H1 (cell line): ENCODE measurements at regions not wholly inside any gene's neighbourhood (a gene's known extent, or its start where the extent isn't known, plus 50 kb on each side); places are given as distances from the start of the nearest gene placed in this dataset.

ENCODE experiments used
- BRCA1 ChIP-seq: IDR thresholded peaks from 2 replicates; pipeline ENCODE4 v1.6.1; 2012; ENCODE audit warnings: low read depth, low read length, improper control_type of control experiment
- CEBPB ChIP-seq: IDR thresholded peaks from 2 replicates; pipeline ENCODE4 v1.6.1; 2012; ENCODE audit warnings: low read depth, low read length
- EGR1 ChIP-seq: IDR thresholded peaks from 2 replicates; pipeline ENCODE4 v1.6.1; 2011; ENCODE audit warnings: low read depth, low read length, borderline replicate concordance
- GABPA ChIP-seq: IDR thresholded peaks from 2 replicates; pipeline ENCODE4 v1.6.1; 2011; ENCODE audit warnings: mild to moderate bottlenecking, low read length, moderate library complexity, borderline replicate concordance; ENCODE audit not compliant: insufficient read depth
- NRF1 ChIP-seq: IDR thresholded peaks from 2 replicates; pipeline ENCODE4 v1.6.1; 2011; ENCODE audit warnings: mild to moderate bottlenecking, low read depth, low read length, improper control_type of control experiment
- POLR2A ChIP-seq, 2 experiments: IDR thresholded peaks; 1 replicate in 1 of 2; 2 replicates in 1 of 2; pipeline ENCODE4 v1.6.1; 2011; ENCODE audit warnings: low read depth in 2 of 2, low read length in 2 of 2, mild to moderate bottlenecking in 2 of 2; ENCODE audit errors: control extremely low read depth in 1 of 2
- RXRA ChIP-seq: IDR thresholded peaks from 2 replicates; pipeline ENCODE4 v1.6.1; 2011; ENCODE audit warnings: low read depth, mild to moderate bottlenecking, low read length, moderate library complexity; ENCODE audit not compliant: insufficient read depth
- SIRT6 ChIP-seq: IDR thresholded peaks from one replicate; pipeline ENCODE4 v1.7.1; 2012; ENCODE audit warnings: low read length, inconsistent platforms
- SRF ChIP-seq: IDR thresholded peaks from 2 replicates; pipeline ENCODE4 v1.6.1; 2011; ENCODE audit warnings: mild to moderate bottlenecking, low read depth, low read length, moderate library complexity
- TAF7 ChIP-seq: optimal IDR thresholded peaks from 2 replicates; pipeline ENCODE3; 2011; ENCODE audit warnings: low read depth, mild to moderate bottlenecking, inconsistent platforms, low read length, moderate library complexity, borderline replicate concordance
- TF ChIP-seq, protein P1 (sequence below), 3 experiments: IDR thresholded peaks; 1 replicate in 2 of 3; 2 replicates in 1 of 3; pipeline versions ENCODE4 v1.5.1 to v1.6.1; 2011; ENCODE audit warnings: low read length in 3 of 3, mild to moderate bottlenecking in 3 of 3, inconsistent platforms in 2 of 3, low read depth in 1 of 3, moderate library complexity in 1 of 3; ENCODE audit not compliant: insufficient read depth in 1 of 3; ENCODE audit errors: control extremely low read depth in 1 of 3
- TF ChIP-seq, protein P2 (sequence below): IDR thresholded peaks from 2 replicates; pipeline ENCODE4 v1.6.1; 2012; ENCODE audit warnings: low read length, inconsistent platforms

DNA sequence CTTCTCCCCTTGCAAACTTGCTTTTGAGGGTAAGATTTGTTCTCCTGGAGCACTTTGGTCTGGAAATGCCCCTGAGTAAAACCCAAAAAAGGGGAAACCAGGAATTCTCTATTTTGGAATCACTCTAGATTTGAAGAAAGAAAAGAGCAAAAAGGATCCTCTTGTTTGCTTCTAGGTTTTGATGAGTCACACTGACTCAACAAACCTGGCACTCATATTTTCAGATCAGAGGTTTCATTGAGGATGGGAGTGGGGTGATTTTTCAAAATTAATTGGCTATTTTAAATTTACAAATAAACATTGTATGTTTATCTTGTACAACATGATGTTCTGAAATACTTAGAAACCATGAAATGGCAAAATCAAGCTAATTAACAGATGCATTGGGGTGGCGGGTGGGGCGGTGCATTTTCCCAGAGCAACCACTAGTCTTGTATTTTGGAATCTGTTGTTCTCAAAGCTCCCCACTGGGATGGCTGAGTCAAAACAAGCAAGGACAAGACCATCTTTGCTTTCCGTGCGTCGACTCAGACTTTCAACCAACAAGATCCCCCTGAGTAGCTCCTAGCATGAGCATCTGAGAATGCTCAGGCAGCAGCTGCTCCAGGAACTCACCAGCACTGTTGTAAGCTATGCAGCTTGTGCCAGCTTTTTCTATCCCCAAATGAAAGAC is 451.4 kb downstream of the WDR72 start:
- TF ChIP-seq SRF = no peak
- TF ChIP-seq, protein P1, sequence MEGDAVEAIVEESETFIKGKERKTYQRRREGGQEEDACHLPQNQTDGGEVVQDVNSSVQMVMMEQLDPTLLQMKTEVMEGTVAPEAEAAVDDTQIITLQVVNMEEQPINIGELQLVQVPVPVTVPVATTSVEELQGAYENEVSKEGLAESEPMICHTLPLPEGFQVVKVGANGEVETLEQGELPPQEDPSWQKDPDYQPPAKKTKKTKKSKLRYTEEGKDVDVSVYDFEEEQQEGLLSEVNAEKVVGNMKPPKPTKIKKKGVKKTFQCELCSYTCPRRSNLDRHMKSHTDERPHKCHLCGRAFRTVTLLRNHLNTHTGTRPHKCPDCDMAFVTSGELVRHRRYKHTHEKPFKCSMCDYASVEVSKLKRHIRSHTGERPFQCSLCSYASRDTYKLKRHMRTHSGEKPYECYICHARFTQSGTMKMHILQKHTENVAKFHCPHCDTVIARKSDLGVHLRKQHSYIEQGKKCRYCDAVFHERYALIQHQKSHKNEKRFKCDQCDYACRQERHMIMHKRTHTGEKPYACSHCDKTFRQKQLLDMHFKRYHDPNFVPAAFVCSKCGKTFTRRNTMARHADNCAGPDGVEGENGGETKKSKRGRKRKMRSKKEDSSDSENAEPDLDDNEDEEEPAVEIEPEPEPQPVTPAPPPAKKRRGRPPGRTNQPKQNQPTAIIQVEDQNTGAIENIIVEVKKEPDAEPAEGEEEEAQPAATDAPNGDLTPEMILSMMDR (IDR thresholded peaks at IDR 0.05; ENCODE audit: control extremely low read depth in 1 of 3, insufficient read depth in 1 of 3, low read depth in 1 of 3, low read length in 3 of 3) = peak in 1 of 3 experiments; percentile 35; a peak in 2 of 4 replicates
- TF ChIP-seq, protein P2, sequence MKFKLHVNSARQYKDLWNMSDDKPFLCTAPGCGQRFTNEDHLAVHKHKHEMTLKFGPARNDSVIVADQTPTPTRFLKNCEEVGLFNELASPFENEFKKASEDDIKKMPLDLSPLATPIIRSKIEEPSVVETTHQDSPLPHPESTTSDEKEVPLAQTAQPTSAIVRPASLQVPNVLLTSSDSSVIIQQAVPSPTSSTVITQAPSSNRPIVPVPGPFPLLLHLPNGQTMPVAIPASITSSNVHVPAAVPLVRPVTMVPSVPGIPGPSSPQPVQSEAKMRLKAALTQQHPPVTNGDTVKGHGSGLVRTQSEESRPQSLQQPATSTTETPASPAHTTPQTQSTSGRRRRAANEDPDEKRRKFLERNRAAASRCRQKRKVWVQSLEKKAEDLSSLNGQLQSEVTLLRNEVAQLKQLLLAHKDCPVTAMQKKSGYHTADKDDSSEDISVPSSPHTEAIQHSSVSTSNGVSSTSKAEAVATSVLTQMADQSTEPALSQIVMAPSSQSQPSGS = no peak
- TF ChIP-seq CEBPB = no peak
- no peak for TF ChIP-seq NRF1
- no peak for TF ChIP-seq TAF7
- no peak for TF ChIP-seq POLR2A (IDR thresholded peaks at IDR 0.05; ENCODE audit: control extremely low read depth in 1 of 2, low read depth in 2 of 2, low read length in 2 of 2)
- TF ChIP-seq BRCA1 = no peak
- no peak for TF ChIP-seq EGR1
- no peak for TF ChIP-seq GABPA
- no peak for TF ChIP-seq SIRT6
- TF ChIP-seq RXRA = no peak
